ENCODE measurements at regions not wholly inside any gene's neighbourhood (a gene's known extent, or its start where the extent isn't known, plus 50 kb on each side); places are given as distances from the start of the nearest gene placed in this dataset.
"Not testable (repeated sequence)": the region's sequence is repeated elsewhere in the genome, so short reads cannot be mapped to it uniquely, and the experiment has no call there.

DNA sequence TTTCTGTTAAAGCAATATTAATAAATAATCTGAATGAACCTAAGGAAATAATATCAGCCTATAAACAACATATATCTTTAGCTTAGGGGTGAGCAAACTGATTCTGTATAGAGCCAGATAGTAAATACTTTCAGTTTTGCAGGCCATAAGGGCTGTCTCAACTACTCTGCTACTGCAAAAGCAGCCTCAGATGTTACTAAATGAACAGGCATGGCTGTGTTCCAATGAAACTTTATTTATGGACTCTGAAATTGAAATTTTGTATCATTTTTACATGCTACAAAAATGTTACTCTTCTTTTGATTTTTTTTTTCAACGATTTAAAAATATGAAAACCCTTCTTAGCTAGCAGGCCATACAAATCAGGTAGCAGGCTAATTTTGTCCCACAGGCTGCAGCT is 212.8 kb upstream of the PRICKLE2 start:
- no peak for FAIRE-seq

DNA sequence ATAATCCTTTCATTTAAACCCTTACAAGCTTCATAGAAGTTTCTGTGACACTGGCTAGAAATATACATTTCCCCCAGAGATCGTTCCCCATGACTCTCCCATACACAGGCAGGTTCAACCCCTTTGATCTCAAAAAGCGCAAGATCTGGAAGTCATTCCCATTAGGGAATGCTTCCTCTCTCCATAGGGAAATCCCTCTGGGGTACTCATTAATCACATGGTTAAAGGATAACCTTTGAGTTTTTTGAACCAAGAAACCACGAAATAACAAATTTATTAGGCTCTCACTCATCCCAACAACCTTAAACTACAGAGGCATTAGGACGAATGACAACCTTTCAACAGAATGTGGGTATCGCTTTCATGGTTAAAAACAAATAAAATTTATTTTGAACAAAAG is 211.9 kb upstream of the PRICKLE2 start:
- FAIRE-seq: no peak

More for the DNA sequence above, 212.8 kb upstream of the PRICKLE2 start:
- no peak for DNase-seq (ENCODE audit: low spot score)

DNA sequence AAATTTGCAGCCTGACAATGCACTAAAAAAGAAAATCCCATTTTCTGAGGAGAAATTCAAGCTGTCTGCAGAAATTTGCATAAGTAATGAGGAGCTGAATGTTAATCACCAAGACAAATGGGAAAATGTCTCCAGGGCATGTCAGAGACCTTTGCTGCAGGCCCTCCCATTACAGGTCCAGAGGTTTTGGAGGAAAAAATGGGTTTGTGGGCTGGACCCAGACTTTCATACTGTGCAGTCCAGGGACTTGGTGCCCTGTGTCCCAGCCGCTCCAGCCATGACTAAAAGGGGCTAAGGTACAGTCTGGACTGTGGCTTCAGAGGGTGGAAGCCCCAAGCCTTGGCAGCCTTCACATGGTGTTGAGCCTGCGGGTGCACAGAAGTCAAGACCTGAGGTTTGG is 209.8 kb upstream of the PRICKLE2 start:
- FAIRE-seq; DNase-seq (ENCODE audit: low spot score): not testable (repeated sequence)

More for the DNA sequence above, 211.9 kb upstream of the PRICKLE2 start:
- no peak for DNase-seq (ENCODE audit: low spot score)

DNA sequence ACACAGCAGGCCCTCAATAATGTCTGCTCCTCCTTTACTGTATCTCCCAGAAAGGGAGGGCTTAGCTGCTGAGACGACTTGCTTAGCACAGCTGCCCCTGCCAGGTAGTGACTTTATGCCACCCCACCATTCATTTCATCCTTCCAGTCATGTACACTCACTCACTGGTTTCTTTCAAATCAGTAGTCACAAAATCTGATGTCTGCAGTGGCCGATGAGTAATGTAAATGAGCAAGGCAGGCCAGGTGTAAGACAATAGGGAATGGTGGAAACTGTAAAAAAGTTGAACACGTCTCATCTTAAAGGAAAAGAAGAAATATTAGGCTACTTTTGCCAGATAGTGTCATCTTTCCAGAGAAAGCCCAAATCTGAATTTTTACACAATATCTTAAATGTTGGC is 207.6 kb upstream of the PRICKLE2 start:
- FAIRE-seq: no peak
- DNase-seq (ENCODE audit: low spot score): no peak

DNA sequence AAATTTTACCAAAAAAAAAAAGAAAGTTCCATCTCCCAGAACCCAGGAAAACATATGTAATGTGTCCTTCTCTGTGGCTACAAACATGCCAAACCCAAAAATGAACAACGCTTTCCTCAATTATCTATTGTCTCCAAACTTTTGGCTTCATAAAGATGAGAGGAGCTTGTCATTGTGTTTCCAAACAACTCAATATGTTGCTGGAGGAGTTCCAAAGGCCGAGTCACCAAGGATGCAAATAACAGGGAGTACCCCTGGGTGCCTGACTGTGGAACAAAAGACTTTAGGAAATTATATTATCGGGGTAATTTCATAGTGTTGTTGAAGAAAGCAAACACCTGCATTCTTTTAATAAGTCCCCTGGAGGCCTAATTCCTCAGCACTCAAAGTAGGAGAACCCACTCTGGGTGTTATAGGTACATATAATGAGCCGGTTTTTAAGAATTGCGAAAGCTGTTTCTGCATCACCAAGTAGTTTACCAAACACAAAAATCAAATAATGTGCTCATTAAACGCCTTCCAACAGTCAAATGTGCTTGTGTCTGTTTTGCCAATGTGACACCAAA is 206.3 kb upstream of the PRICKLE2 start:
- no peak for DNase-seq (ENCODE audit: low spot score)
- FAIRE-seq: no peak

DNA sequence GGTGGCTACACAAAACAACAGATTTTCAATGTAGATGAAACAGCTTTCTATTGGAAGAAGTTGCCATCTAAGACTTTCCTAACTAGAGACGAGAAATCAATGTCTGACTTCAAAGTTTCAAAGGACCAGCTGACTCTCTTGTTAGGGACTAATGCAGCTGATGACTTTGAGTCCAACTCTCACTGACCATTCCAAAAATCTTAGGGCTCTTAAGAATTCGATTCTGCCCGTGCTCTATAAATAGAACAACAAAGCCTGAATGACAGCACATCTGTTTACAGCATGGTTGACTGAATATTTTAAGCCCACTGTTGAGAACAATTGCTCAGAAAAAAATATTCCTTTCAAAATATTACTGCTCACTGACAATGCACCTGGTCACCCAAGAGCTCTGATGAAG is 202.4 kb upstream of the PRICKLE2 start:
- DNase-seq (ENCODE audit: low spot score) (no peak), FAIRE-seq (no peak)

DNA sequence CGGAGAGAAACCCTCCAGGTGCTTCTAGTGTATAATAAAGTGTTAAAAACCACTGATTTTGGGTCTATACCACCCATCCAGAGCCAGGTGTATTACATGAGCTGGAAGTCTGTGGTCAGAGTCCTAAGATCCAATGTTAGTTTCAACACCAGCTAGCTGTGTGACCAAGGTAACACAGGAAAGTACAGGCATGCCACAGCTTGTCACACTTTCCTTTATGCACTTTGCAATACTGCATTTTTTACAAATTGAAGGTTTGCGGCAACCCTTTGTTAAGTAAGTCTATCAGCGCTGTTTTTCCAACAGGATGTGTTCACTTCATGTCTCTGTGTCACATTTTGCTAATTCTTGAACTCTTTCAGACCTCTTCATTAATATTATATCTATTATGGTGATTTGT is 201.3 kb upstream of the PRICKLE2 start:
- no peak for FAIRE-seq
- no peak for DNase-seq (ENCODE audit: low spot score)

DNA sequence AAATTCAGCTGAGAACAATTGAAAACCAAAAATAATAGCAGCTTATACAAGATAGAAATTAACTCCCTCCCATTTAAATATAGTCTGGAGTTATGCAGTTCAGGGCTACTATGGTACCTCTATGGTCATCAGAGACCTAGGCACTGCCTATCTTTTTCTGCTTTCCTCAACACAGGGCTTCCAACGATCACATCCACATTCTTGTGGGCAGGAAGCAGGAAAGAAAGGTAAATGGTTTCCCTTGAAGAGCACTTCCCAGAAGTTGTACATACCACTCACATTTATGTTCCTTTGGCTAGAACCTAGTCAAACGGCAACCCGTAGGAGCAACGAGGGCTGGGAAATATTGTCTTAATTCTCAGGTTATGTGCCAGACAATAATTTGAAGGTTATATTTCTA is 197.7 kb upstream of the PRICKLE2 start:
- FAIRE-seq: no peak
- DNase-seq (ENCODE audit: low spot score): no peak

DNA sequence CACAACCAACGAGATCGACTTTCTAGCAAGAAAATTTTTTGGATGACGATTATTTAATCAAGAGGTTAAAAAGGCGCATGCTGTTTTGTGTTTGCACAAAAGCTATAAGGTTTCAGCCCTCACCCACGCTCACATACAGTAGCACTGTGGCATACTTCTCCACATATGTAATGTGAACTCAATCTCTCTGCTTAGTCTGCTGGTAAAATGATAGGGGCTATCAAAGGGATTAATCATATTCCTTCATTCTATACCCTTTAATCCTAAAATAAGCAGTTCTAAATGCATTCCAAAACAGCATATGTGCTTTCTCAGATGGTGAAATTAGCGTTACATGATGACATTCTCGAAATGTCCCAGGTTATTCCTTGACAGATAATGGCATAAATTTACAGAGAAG is 196.9 kb upstream of the PRICKLE2 start:
- no peak for FAIRE-seq
- no peak for DNase-seq (ENCODE audit: low spot score)

DNA sequence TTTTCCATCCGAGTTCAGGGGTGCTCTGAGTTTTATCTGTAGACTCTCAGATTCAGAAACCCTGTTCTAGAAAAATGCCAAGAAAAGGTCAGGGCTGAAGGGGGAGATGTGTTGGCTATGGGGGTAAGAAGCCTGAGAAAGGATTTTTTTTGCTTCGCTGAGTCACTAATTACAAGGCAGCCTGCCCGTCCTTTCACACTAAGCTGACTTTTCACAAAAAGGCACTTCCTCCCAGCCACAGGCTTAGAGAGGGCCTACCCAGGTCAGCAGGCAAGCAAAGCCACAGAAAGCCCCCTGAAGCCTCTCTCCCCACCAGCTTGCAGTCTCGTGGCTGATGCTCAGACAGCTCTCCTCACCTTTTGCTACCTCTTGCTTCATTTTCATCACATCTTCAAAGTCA is 192.6 kb upstream of the PRICKLE2 start:
- no peak for FAIRE-seq
- DNase-seq (ENCODE audit: low spot score): peak; percentile 19

DNA sequence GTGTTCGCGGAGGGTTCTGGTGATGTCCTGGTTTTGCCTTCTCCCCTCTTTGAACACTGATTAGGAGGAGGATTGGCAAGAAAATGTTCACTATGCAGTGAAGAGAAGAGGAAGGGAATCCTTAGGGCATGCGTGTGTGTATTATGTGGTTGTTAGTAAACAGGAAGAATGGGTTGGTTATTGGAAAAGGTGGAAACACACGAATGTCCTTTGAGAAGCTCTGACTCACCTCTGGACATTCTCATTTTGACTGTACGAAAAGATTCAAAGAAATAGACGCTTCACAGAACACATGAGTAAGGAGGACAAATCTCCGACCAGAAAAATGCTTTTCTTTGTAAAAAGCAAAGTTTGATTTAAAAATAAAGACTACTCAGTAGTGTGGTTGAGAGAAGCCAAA is 188.8 kb upstream of the PRICKLE2 start:
- DNase-seq (ENCODE audit: low spot score): no peak
- FAIRE-seq: no peak

DNA sequence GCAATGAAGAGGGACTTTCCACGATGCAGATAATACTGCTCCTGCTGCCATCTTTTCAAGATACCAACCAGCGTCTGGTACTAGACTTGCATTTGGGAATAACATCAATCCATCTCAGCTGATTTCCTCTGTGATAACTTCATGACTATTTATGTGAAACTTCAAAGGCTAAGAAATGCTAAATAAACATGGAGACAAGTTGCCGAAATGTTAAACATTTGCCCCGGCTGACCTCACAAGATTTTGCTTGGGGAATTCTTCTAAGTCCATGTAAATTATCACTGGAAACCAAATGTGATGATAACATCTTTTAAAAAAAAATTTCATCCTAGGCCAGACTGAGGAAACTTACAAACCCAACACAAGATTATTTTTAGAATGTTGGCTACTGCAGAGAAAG is 185.8 kb upstream of the PRICKLE2 start:
- FAIRE-seq: no peak

DNA sequence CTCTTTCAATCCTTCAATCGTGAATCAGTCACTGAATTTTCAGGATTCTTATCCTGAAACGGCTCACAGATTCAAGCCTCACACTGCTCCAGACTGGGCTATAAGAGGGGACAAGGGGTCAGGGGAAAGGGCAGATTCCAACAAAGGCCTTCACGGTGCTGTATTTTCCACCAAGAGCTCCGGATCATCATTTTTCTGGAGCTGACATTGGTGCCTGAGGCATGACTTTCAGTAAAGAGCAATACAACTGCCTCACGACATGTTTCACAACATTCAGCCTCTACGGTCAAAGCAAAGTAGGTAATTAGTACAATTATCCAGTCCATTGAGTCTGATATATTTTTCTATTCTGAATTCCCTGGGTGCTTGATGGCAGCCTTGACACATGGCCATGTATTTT is 185.0 kb upstream of the PRICKLE2 start:
- no peak for DNase-seq (ENCODE audit: low spot score)

More for the DNA sequence above, 185.8 kb upstream of the PRICKLE2 start:
- DNase-seq (ENCODE audit: low spot score): no peak

DNA sequence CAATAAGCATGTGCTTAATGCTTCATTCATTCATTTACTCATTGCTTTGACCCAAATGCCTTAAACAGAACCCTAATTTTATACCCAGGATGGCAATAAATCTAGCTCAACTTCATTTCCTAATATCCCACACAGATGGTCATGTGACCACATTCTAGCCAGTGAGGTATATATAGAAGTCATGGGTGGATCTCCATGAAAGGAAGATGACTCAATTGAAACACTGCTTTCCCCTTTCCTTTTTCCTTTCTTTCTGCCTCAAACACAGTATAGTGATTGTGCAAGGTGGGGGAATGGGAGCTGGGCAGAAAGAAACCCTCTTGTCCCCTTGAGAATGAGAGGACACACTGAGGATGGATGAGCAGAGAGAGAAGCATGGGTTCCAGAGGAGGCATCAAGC is 183.5 kb upstream of the PRICKLE2 start:
- FAIRE-seq (no peak), DNase-seq (ENCODE audit: low spot score) (no peak)

More for the DNA sequence above, 185.0 kb upstream of the PRICKLE2 start:
- no peak for FAIRE-seq

DNA sequence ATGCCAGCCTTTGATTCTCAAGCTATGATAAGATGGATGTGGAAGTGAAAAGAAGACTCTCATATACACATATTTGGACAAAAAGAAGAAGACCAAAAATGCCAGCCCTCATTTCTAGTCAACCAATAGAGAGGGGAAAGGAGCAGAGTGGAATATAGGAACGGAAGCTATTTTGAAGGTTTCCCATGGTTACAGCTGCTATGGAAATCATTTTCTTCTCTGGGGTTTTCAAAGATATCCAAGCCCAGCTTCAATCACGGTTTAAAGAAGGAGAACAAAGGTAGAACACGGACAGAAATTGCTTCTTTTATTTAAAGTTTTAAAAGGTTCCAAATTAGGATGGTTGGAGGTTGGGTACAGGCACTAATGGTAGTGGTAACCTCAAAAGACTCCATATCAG is 181.0 kb upstream of the PRICKLE2 start:
- FAIRE-seq (no peak), DNase-seq (ENCODE audit: low spot score) (no peak)

DNA sequence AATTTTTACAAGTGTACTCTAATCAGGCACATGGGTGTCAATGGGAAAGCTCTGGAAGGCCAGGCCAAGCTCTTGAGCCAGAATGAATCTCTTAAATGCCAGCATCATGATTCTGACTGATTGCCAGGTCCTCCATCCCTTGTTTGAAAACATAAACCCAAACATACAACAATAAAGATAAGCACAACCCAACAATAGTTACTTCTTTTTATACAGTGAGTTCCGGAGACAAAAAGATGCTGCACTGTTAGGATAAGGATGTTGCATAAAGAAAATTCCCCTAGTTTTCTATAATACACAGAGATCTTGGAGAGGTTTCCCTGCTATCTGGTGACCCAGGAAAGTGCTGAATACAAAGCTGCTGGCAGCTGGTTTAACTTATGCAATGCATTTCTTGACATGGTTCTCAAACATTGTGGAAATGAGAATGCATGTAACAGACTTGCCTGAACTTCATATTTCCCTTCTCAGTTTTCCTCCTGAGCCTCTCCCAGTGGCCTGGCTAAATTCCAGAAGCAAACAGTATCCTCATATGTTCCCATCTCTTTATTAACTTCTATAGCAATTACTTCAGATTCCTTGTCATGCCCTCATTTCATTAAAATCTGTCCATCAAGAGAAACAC is 180.1 kb upstream of the PRICKLE2 start:
- no peak for FAIRE-seq

DNA sequence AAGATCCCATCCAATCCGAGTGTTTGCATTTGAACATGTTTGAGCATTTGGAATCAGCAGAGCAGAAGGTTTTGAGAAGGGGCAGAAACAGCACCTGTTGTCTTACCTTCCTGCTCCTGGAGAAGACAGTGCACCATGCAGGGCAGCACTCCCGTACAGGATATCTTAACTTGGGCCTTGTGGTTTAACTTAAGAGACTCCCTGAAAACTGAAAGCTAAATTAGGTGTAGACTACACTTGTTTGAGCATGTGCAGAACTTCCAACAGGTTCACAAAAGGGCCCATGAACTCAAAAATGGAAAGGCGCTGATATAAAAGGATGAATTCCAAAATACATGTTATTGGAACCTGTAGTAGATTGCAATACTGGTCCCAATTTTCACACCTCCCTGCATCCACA is 175.4 kb upstream of the PRICKLE2 start:
- no peak for DNase-seq (ENCODE audit: low spot score)
- FAIRE-seq: no peak

More for the DNA sequence above, 180.1 kb upstream of the PRICKLE2 start:
- DNase-seq (ENCODE audit: low spot score): no peak

DNA sequence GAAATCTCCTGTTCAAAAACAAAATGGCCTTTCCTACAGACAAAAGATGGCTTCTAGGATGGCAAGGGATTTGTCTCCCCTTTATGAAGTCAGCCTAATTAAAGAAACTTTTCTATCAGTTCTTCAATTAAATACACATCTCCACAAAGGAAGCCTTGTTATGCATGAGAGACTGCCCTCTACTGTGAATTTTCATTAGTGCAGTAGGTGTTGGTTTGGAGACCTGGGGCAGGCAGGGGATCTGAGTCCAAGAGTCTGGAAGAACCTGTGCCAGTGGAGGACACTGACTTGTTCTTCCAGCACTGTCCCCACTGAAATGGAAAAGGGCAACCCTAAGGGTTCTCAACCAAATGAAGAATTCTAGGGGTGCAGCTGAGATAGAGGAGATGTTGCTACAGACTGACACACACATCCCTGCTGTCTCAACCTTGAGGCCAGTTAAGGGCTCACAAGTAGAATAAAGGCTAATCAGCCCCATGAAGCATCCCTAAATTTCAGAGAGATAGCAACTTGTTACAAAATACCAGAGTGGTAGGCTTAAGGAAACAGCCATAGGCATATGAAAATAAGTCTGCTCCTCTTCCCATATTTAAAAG is 174.0 kb upstream of the PRICKLE2 start:
- DNase-seq (ENCODE audit: low spot score) (peak; percentile 65), FAIRE-seq (no peak)

DNA sequence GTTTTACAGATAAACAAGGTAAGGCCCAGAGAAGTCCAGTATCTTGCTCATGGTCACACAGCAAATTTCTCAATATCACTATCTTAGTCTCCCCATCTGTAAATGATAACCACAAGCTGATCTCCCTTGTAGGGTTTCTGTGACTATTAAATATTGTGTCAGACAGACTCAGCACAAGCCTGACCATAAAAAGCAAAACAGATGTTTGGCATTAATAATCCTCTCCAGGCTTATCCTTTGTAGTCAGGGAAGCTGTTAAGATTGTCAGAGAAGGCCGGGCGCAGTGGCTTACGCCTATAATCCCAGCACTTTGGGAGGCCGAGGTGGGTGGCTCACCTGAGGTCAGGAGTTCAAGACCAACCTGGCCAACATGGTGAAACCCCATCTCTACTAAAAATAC is 173.2 kb upstream of the PRICKLE2 start:
- DNase-seq (ENCODE audit: low spot score) (no peak), FAIRE-seq (no peak)

DNA sequence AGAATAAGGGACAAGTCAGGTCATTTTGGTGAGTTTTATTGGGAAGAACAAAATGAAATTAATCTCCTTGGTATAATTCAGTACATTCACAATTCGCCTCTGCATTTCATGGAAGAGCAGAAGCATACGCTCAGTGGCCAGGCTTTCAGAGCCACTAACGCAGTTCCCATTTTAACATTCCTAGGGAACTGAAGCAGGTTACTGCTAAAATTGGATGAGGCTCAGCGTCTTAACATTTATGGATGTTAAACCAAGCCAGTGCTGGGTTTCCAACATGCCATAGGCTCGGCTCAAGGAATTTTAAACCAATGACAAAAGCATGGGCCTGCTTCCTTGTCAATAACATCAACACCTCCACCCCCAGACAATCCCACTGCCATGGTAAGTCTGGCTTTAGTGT is 172.7 kb upstream of the PRICKLE2 start:
- DNase-seq (ENCODE audit: low spot score) (no peak), FAIRE-seq (no peak)

DNA sequence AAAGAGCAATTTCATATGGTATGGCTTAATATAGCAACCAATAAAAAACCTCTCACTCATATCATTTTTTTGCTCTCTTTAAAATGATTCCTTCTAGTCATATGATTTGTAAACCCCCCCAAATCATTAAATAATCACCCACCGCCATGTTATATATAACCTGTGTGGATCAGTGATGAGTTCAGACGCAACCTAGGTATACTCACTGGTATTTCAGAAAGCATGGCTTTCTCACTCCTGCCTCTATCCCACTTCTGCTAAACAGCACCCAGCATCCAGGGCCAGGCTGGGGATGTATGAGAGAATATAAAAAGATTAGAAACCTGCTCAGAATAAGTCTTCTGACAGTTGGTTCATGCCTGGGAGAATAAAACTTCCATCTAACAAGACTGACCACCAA is 172.3 kb upstream of the PRICKLE2 start:
- DNase-seq (ENCODE audit: low spot score): no peak
- no peak for FAIRE-seq

DNA sequence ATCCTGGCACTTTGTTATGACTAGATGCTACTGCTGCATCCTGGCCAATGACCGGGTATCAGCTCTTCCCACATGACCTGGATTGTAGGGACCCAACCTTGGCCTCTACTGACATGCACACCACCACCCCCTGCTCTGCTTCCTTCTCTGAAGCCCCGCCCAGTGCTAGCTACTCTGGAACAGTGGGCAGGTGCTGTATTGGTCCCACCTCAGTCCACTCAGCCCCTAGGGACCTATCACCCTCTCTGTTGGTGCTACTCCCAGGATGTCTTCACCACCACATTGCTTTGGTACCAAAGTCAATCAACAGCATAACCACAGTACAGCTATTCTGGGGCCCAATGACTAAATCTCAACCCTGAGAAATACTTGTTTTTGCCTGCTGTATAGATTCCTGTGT is 170.2 kb upstream of the PRICKLE2 start:
- no peak for FAIRE-seq
- no peak for DNase-seq (ENCODE audit: low spot score)

DNA sequence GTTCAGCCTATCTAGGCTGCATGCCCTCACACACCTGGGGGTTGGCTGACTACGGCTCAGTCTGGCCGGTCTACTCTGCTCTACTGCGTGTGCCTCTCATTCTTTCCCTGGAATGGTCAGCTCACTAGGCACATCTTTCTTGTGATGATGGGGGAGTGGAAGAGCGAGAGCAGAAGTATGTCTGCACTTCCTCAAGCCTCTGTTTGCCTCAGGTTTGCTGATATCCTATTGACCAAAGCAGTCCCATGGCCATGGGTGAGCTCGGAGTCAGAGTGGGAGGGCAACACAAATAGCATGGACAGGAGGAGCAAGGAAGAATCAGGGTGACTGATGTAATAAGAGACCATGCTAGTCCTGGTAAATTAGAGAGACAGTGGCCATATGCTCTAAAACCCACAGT is 167.9 kb upstream of the PRICKLE2 start:
- DNase-seq (ENCODE audit: low spot score) (no peak), FAIRE-seq (peak; percentile 5)
